ENCODE measurements at regions not wholly inside any gene's neighbourhood (a gene's known extent, or its start where the extent isn't known, plus 50 kb on each side); places are given as distances from the start of the nearest gene placed in this dataset.

GRCh38 chr6:134866563-134866962 lies 83.3 kb downstream of the ALDH8A1 start:
- no peak overlapping the region for H3K4me3 ChIP-seq (replicated peaks; ENCODE audit: insufficient read depth, low read length)
- TF ChIP-seq CTCF (IDR thresholded peaks at IDR 0.05; ENCODE audit: insufficient read depth, low read length) (no peak), POLR2AphosphoS5 (IDR thresholded peaks at IDR 0.05; ENCODE audit: low read depth) (no peak)
- no peaks in the 10 kb centered on the region for H3K27me3 ChIP-seq (ENCODE audit: insufficient read depth, poor library complexity, severe bottlenecking)

GRCh38 chr6:134864558-134864957 lies 85.3 kb downstream of the ALDH8A1 start:
- DNase-seq (ENCODE audit: low read depth in 1 of 2, low spot score in 1 of 2) = no peak
- Histone ChIP-seq H3K4me3 (replicated peaks; ENCODE audit: insufficient read depth, low read length) (no peak overlapping the region), H3K27ac (replicated peaks) (no peak overlapping the region), H3K27me3 (ENCODE audit: insufficient read depth, poor library complexity, severe bottlenecking) (no peaks in the 10 kb centered on the region)
- TF ChIP-seq SPI1 (IDR thresholded peaks at IDR 0.05; ENCODE audit: borderline replicate concordance, low read depth) (no peak), GABPA (IDR thresholded peaks at IDR 0.05; ENCODE audit: low read depth) (no peak), CTCF (IDR thresholded peaks at IDR 0.05; ENCODE audit: insufficient read depth, low read length) (no peak), REST (IDR thresholded peaks at IDR 0.05; ENCODE audit: insufficient replicate concordance, low read depth) (no peak), POLR2AphosphoS5 (IDR thresholded peaks at IDR 0.05; ENCODE audit: low read depth) (no peak)

More at GRCh38 chr6:134866563-134866962, 83.3 kb downstream of the ALDH8A1 start:
- DNase-seq (ENCODE audit: low read depth in 1 of 2, low spot score in 1 of 2) = no peak
- H3K27ac ChIP-seq (replicated peaks) = no peak overlapping the region

GRCh38 chr6:134863763-134864510 lies 86.0 kb downstream of the ALDH8A1 start:
- Histone ChIP-seq H3K27me3 (ENCODE audit: insufficient read depth, poor library complexity, severe bottlenecking) (no peaks in the 10 kb centered on the region), H3K4me3 (replicated peaks; ENCODE audit: insufficient read depth, low read length) (no peak overlapping the region), H3K27ac (replicated peaks) (no peak overlapping the region)
- TF ChIP-seq SPI1 (IDR thresholded peaks at IDR 0.05; ENCODE audit: borderline replicate concordance, low read depth) (no peak), CTCF (IDR thresholded peaks at IDR 0.05; ENCODE audit: insufficient read depth, low read length) (no peak), GABPA (IDR thresholded peaks at IDR 0.05; ENCODE audit: low read depth) (no peak), POLR2AphosphoS5 (IDR thresholded peaks at IDR 0.05; ENCODE audit: low read depth) (no peak), REST (IDR thresholded peaks at IDR 0.05; ENCODE audit: insufficient replicate concordance, low read depth) (no peak)
- DNase-seq (ENCODE audit: low read depth in 1 of 2, low spot score in 1 of 2) = no peak

GRCh38 chr6:134854366-134854765 lies 95.5 kb downstream of the ALDH8A1 start:
- DNase-seq (ENCODE audit: low read depth in 1 of 2, low spot score in 1 of 2) = no peak
- TF ChIP-seq SPI1 (IDR thresholded peaks at IDR 0.05; ENCODE audit: borderline replicate concordance, low read depth) = no peak
- Histone ChIP-seq H3K4me3 (replicated peaks; ENCODE audit: insufficient read depth, low read length) (no peak overlapping the region), H3K27ac (replicated peaks) (no peak overlapping the region), H3K27me3 (ENCODE audit: insufficient read depth, poor library complexity, severe bottlenecking) (no peaks in the 10 kb centered on the region)

Measured in HL-60 (cell line).